ENCODE measurements at regions not wholly inside any gene's neighbourhood (a gene's known extent, or its start where the extent isn't known, plus 50 kb on each side); places are given as distances from the start of the nearest gene placed in this dataset.

GRCh38 chr2:196251132-196251531 is 79.8 kb upstream of the STK17B start:
- H3K4me3 ChIP-seq = no peak overlapping the region
- DNase-seq (ENCODE audit: low spot score) = no peak
- H3K27ac ChIP-seq = no peak overlapping the region
- H2AFZ ChIP-seq (replicated peaks) = no peak overlapping the region
- H3K4me1 ChIP-seq = no peaks in the 10 kb centered on the region
- no peaks in the 10 kb centered on the region for H4K20me1 ChIP-seq (ENCODE audit: low read depth)
- no peaks in the 10 kb centered on the region for H3K27me3 Mint-ChIP-seq (ENCODE audit: insufficient read depth, low read depth)
- no peaks in the 10 kb centered on the region for H3K9me3 Mint-ChIP-seq
- no peaks in the 10 kb centered on the region for H3K36me3 ChIP-seq
- H3K27ac Mint-ChIP-seq = no peak overlapping the region
- no peak overlapping the region for H3K4me3 Mint-ChIP-seq
- no peak overlapping the region for H3K9ac ChIP-seq
- peaks cover 7% of the 10 kb centered on the region for H3K36me3 Mint-ChIP-seq
- TF ChIP-seq EZH2phosphoT487 (IDR thresholded peaks at IDR 0.05) = no peak
- no peak for TF ChIP-seq EZH2 (IDR thresholded peaks at IDR 0.05)
- no peak for TF ChIP-seq CTCF (IDR thresholded peaks at IDR 0.05)
- no peaks in the 10 kb centered on the region for H3K27me3 ChIP-seq
- H3K4me2 ChIP-seq = no peak overlapping the region
- H3K4me1 Mint-ChIP-seq = no peaks in the 10 kb centered on the region
- no peaks in the 10 kb centered on the region for H3K79me2 ChIP-seq (ENCODE audit: low read depth)
- no peaks in the 10 kb centered on the region for H3K9me3 ChIP-seq (ENCODE audit: low read depth)
- no peaks in the 10 kb centered on the region for H3F3A ChIP-seq (ENCODE audit: low read depth)

GRCh38 chr2:196252408-196253115 is 81.2 kb upstream of the STK17B start:
- H3K27ac Mint-ChIP-seq = no peak overlapping the region
- no peaks in the 10 kb centered on the region for H3K4me1 Mint-ChIP-seq
- H3K27me3 Mint-ChIP-seq (ENCODE audit: insufficient read depth, low read depth) = no peaks in the 10 kb centered on the region
- H3K36me3 Mint-ChIP-seq = peaks cover 11% of the 10 kb centered on the region
- H3K4me2 ChIP-seq = no peak overlapping the region
- no peak overlapping the region for H2AFZ ChIP-seq (replicated peaks)
- H3K27ac ChIP-seq = no peak overlapping the region
- H3K4me1 ChIP-seq = no peaks in the 10 kb centered on the region
- no peak for DNase-seq (ENCODE audit: low spot score)
- H3K27me3 ChIP-seq = no peaks in the 10 kb centered on the region
- H3K4me3 ChIP-seq = no peak overlapping the region
- no peaks in the 10 kb centered on the region for H4K20me1 ChIP-seq (ENCODE audit: low read depth)
- no peak overlapping the region for H3K4me3 Mint-ChIP-seq
- no peaks in the 10 kb centered on the region for H3K9me3 ChIP-seq (ENCODE audit: low read depth)
- no peaks in the 10 kb centered on the region for H3K36me3 ChIP-seq
- H3K9me3 Mint-ChIP-seq = no peaks in the 10 kb centered on the region
- TF ChIP-seq EZH2 (IDR thresholded peaks at IDR 0.05) (no peak), CTCF (IDR thresholded peaks at IDR 0.05) (no peak), EZH2phosphoT487 (IDR thresholded peaks at IDR 0.05) (no peak)
- no peaks in the 10 kb centered on the region for H3K79me2 ChIP-seq (ENCODE audit: low read depth)
- H3K9ac ChIP-seq = no peak overlapping the region
- H3F3A ChIP-seq (ENCODE audit: low read depth) = no peaks in the 10 kb centered on the region

GRCh38 chr2:196253116-196253480 is 81.7 kb upstream of the STK17B start:
- H3K4me1 Mint-ChIP-seq = no peaks in the 10 kb centered on the region
- TF ChIP-seq EZH2phosphoT487 (IDR thresholded peaks at IDR 0.05) (no peak), EZH2 (IDR thresholded peaks at IDR 0.05) (no peak), CTCF (IDR thresholded peaks at IDR 0.05) (no peak)

More at GRCh38 chr2:196253116-196253480, 81.7 kb upstream of the STK17B start:
- Histone ChIP-seq H3K9me3 (ENCODE audit: low read depth) (no peaks in the 10 kb centered on the region), H3K4me3 (no peak overlapping the region), H3K27me3 (no peaks in the 10 kb centered on the region), H3K27ac (no peak overlapping the region), H3F3A (ENCODE audit: low read depth) (no peaks in the 10 kb centered on the region), H3K9ac (no peak overlapping the region), H4K20me1 (ENCODE audit: low read depth) (no peaks in the 10 kb centered on the region), H3K4me2 (no peak overlapping the region), H3K79me2 (ENCODE audit: low read depth) (no peaks in the 10 kb centered on the region), H3K36me3 (no peaks in the 10 kb centered on the region), H3K4me1 (no peaks in the 10 kb centered on the region), H2AFZ (replicated peaks) (no peak overlapping the region)
- H3K4me3 Mint-ChIP-seq = no peak overlapping the region
- peaks cover 11% of the 10 kb centered on the region for H3K36me3 Mint-ChIP-seq
- H3K27ac Mint-ChIP-seq = no peak overlapping the region
- H3K27me3 Mint-ChIP-seq (ENCODE audit: insufficient read depth, low read depth) = no peaks in the 10 kb centered on the region
- no peak for DNase-seq (ENCODE audit: low spot score)
- H3K9me3 Mint-ChIP-seq = no peaks in the 10 kb centered on the region
